Forelimb muscle (tissue), 1 donor: ENCODE measurements at regions not wholly inside any gene's neighbourhood (a gene's known extent, or its start where the extent isn't known, plus 50 kb on each side); places are given as distances from the start of the nearest gene placed in this dataset.

ENCODE experiments used
- DNase-seq: peaks from one replicate; pipeline ENCODE4 v3.0.0-alpha.2; 2013; ENCODE audit warnings: low read depth

DNA sequence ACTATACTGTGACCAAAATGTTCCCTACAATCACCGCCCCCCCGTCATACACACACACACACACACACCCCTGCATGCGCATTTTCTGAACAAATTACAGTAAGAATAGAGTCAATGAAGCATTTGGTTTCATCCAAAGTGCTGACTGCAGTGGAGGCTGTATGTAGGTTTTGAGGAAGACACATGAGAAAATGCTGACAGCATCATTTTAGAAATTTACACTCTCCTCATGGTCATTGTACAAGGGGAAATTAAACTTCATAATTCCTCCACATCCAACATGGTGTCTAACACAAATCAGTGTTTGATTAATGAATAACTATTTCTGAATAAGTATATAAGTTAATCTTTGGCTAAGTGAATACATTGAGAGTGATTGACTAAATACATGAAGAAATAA is 1126.8 kb upstream of the PHF14 start:
- no peak for DNase-seq

GRCh38 chr7:9854605-9855004 is 1119.1 kb upstream of the PHF14 start:
- no peak for DNase-seq

GRCh38 chr7:9856668-9857067 is 1117.0 kb upstream of the PHF14 start:
- no peak for DNase-seq

GRCh38 chr7:9863545-9863944 is 1110.1 kb upstream of the PHF14 start:
- peak; percentile 9 for DNase-seq

GRCh38 chr7:9869151-9869550 is 1104.5 kb upstream of the PHF14 start:
- DNase-seq = no peak

GRCh38 chr7:9869566-9869965 is 1104.1 kb upstream of the PHF14 start:
- DNase-seq = no peak

- DNase-seq = no peak
These were observed 1103.0 kb upstream of the PHF14 start for GRCh38 chr7:9870674-9871073.

GRCh38 chr7:9874182-9874581 is 1099.5 kb upstream of the PHF14 start:
- no peak for DNase-seq

DNA sequence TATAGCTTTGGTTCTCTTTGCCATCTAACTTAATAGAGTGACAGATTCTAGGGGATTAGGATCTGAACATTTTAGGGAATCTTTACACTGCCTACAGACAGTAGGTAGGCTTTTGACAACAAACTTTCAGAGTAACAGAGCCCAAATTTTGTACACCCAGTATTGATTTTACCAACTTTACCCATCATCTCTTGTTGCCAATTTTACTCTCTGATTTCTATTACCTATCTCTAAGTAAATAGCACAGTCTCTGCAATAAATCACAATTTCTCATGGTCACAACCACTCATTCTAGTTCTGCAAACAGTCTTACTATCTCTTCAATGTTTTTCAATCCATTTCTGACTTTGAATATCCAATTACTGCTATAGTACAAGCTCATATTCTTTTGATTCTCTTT is 1097.6 kb upstream of the PHF14 start:
- no peak for DNase-seq

- no peak for DNase-seq
These were observed 1084.1 kb upstream of the PHF14 start for GRCh38 chr7:9889554-9889953.

GRCh38 chr7:9890092-9890491 is 1083.6 kb upstream of the PHF14 start:
- no peak for DNase-seq

DNA sequence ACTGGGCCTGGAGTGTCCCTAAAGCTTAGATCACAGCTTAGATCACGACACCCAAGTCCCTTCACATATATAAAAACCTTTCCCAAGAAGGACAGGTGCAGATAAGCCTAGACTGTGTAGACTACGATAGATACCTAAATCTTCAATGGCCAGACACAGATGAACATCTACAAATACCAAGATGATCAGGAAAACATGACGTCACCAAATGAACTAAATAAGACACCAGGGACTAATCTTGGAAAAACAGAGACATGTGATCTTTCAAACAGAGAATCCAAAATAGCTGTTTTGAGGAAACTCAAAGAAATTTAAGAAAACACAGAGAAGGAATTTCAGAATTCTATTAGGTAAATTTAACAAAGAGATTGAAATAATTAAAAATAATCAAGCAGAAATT is 1082.6 kb upstream of the PHF14 start:
- no peak for DNase-seq

- DNase-seq = no peak
These were observed 1073.3 kb upstream of the PHF14 start for GRCh38 chr7:9900339-9900738.

DNA sequence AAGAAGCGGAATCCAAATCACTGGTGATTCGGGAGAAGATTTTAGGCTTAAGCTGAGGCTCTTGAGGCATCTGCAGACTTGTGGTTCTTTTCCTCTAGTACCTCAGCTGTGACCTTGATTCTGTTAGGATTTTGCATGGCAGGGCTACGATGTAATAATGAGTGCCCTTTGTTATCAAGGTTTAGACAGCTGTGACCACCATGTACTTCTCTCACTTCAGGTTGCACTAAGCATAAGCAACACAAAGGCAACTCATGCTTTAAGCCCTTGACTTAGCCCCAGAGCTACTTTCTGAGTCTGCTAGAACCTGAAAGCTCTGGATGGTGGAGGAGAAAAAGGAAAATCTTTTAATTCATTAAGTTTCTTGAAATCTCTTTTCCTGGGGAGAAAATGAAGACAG is 1052.3 kb upstream of the PHF14 start:
- no peak for DNase-seq

DNA sequence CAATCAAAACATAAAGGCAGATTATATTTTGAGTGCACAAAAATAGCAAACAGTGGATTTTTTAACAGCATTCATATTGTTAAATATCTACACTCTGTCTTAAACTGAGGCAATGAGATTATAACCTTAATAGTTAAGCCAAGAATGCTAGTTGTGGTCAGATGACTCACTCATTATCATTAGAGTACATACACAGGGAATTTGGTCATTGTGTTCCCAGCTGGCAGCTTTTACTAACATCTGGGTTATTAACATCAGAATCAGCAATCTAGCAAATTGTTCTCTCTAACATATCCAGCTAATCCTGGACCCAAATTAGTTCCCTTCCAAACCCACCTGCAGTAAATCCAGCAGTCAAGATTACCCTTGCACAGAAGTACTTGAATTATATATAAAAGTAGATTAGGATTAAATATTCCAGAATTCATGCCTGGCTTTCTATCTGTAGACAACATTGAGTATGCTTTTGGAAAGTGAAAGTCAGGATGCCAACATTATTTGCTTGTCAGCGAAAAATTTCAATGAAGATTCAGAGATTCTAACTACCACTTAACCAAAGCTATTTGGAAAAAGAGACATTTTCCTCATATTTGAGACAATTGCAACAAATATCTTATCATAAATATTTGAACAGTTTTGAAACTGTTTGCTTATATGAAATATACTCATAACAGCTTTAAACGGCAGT is 1035.6 kb upstream of the PHF14 start:
- no peak for DNase-seq

- no peak for DNase-seq
These were observed 1034.5 kb upstream of the PHF14 start for GRCh38 chr7:9939176-9939575.

DNA sequence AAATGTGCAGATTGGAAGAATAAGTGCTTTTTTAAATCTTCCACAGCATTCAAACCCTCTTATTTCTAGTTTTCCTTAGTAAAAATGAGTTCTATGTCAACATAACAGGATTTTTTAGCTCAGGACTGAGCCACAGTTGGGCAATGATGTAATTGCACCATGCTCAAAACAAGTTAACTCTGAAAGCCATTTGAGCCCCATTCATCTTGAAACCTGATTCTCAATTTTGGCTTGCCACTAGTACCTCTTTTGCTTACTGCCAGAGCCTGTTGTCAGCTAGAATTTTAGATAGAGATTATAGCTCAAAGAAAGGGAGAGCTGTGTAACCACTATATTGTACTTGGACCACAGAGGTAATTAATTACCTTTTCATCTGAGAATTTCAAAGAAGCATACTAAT is 1028.5 kb upstream of the PHF14 start:
- DNase-seq = no peak

GRCh38 chr7:9945857-9946256 is 1027.8 kb upstream of the PHF14 start:
- DNase-seq = no peak

DNA sequence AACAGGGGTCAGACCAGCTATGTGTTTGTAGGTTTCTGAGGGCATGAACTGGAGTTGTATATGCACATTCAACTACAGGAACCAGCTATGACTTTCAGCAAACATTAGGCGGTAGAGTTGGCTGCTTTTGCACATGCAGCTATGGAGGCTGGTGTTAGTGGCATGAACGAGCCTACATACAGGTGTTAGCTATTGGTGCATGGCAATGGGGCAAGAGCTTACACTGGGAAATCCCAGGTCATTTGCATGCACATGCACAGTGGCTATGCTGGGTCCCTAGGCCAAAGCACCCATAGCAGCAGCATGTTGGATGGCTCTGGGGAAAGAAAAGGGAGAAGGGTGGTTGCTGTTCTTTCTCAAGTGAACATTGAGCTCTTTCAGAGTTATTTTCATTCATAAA is 1018.5 kb upstream of the PHF14 start:
- DNase-seq = no peak

GRCh38 chr7:9958486-9958885 is 1015.2 kb upstream of the PHF14 start:
- no peak for DNase-seq

DNA sequence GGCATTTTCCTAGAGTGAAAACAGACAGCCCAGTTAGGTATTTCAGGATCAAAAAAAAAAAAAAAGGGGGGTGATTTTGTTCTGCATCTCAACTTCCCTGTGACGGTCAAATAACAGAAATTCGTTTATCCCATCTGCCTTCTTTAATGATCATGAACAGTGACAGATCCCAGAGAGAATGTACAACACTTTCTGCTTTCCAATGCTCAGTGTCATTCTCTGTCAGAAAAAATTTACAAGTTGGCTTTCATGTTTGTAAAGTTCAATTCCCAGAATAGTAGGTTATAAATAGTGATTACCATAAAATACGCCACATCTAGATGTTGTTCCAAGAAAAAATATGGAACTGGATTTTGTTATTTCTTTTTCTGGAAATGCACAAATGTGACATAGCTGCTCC is 1013.2 kb upstream of the PHF14 start:
- DNase-seq = no peak

DNA sequence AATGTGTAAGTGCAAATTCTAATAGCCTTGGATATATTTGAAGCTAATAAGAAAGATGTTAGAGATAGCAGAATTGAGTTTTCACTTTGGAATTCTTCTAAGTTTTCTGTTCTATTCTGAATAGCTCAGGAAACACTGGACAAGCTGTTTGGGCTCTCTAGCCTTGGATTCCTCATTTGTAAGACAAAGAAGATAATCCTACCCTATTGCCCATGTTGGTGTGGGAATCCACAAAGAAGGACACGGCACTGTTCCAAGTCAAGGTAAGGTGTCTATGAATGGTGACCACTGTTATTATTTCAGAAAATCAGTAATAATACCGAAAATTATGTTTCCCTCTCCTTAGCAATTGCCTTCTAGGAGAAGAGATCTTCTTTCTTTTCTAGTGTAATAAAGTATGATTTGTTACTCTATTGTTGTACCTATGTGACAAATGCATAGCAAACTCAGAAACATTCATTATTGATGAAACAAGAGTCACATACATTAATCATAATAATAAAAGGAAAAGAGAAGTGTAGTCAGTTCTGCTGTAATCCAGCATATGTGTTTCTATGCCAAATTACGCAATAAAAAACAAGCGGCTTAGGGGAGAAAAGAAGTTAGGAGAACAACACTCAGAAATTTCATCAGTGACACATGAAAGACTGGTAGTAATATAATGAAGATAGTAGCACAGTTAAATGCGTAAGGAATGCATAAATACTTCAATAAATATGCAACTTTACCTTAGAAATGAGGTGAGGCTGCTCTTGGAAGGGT is 1012.3 kb upstream of the PHF14 start:
- no peak for DNase-seq

GRCh38 chr7:9962742-9963141 is 1010.9 kb upstream of the PHF14 start:
- DNase-seq = no peak
